ENCODE measurements at regions not wholly inside any gene's neighbourhood (a gene's known extent, or its start where the extent isn't known, plus 50 kb on each side); places are given as distances from the start of the nearest gene placed in this dataset.

GRCh38 chr5:93087326-93087725 lies 493.7 kb downstream of the NR2F1-AS1 start:
- no peak overlapping the region for H3K4me2 ChIP-seq (ENCODE audit: low read length)
- no peaks in the 10 kb centered on the region for H3K36me3 ChIP-seq (ENCODE audit: insufficient read depth, low read length)
- no peaks in the 10 kb centered on the region for H3K27me3 ChIP-seq (ENCODE audit: insufficient read depth, low read length)
- no peaks in the 10 kb centered on the region for H3K79me2 ChIP-seq (ENCODE audit: insufficient read depth, low read length)
- no peaks in the 10 kb centered on the region for H4K20me1 ChIP-seq (ENCODE audit: insufficient read depth, low read length)
- H3F3A ChIP-seq (ENCODE audit: insufficient read depth, low read length), result no peaks in the 10 kb centered on the region
- no peaks in the 10 kb centered on the region for H3K4me1 ChIP-seq (ENCODE audit: insufficient read depth, low read length, severe bottlenecking)
- H3K27ac ChIP-seq (ENCODE audit: low read depth, low read length, poor library complexity, severe bottlenecking), result no peak overlapping the region
- H3K4me3 ChIP-seq (ENCODE audit: low read depth, low read length, poor library complexity, severe bottlenecking), result no peak overlapping the region
- no peak overlapping the region for H3K9ac ChIP-seq (ENCODE audit: low read length)
- H2AFZ ChIP-seq (ENCODE audit: low read length), result no peak overlapping the region
- no peaks in the 10 kb centered on the region for H3K9me2 ChIP-seq (ENCODE audit: low read depth, low read length)
- no peak for TF ChIP-seq CTCF (IDR thresholded peaks at IDR 0.05; ENCODE audit: low read length)
- no peak for TF ChIP-seq EZH2 (IDR thresholded peaks at IDR 0.05; ENCODE audit: borderline replicate concordance, low read length)
- H3K9me3 ChIP-seq (ENCODE audit: low read length), result no peaks in the 10 kb centered on the region

- no peaks in the 10 kb centered on the region for H3F3A ChIP-seq (ENCODE audit: insufficient read depth, low read length)
- no peaks in the 10 kb centered on the region for H3K79me2 ChIP-seq (ENCODE audit: insufficient read depth, low read length)
- H3K27me3 ChIP-seq (ENCODE audit: insufficient read depth, low read length), result no peaks in the 10 kb centered on the region
- H3K9ac ChIP-seq (ENCODE audit: low read length), result no peak overlapping the region
- no peak overlapping the region for H3K4me3 ChIP-seq (ENCODE audit: low read depth, low read length, poor library complexity, severe bottlenecking)
- H3K4me1 ChIP-seq (ENCODE audit: insufficient read depth, low read length, severe bottlenecking), result no peaks in the 10 kb centered on the region
- H3K36me3 ChIP-seq (ENCODE audit: insufficient read depth, low read length), result no peaks in the 10 kb centered on the region
- no peak overlapping the region for H2AFZ ChIP-seq (ENCODE audit: low read length)
- no peak for TF ChIP-seq EZH2 (IDR thresholded peaks at IDR 0.05; ENCODE audit: borderline replicate concordance, low read length)
- TF ChIP-seq CTCF (IDR thresholded peaks at IDR 0.05; ENCODE audit: low read length), result no peak
- no peaks in the 10 kb centered on the region for H3K9me2 ChIP-seq (ENCODE audit: low read depth, low read length)
- no peaks in the 10 kb centered on the region for H3K9me3 ChIP-seq (ENCODE audit: low read length)
- H4K20me1 ChIP-seq (ENCODE audit: insufficient read depth, low read length), result no peaks in the 10 kb centered on the region
- no peak overlapping the region for H3K4me2 ChIP-seq (ENCODE audit: low read length)
- no peak overlapping the region for H3K27ac ChIP-seq (ENCODE audit: low read depth, low read length, poor library complexity, severe bottlenecking)
Measured at GRCh38 chr5:93082981-93083380, 498.0 kb downstream of the NR2F1-AS1 start.

GRCh38 chr5:93079046-93079445 lies 502.0 kb downstream of the NR2F1-AS1 start:
- no peak overlapping the region for H3K4me2 ChIP-seq (ENCODE audit: low read length)
- H3K4me1 ChIP-seq (ENCODE audit: insufficient read depth, low read length, severe bottlenecking), result no peaks in the 10 kb centered on the region
- no peaks in the 10 kb centered on the region for H3K27me3 ChIP-seq (ENCODE audit: insufficient read depth, low read length)
- no peaks in the 10 kb centered on the region for H3K9me2 ChIP-seq (ENCODE audit: low read depth, low read length)
- no peak for TF ChIP-seq EZH2 (IDR thresholded peaks at IDR 0.05; ENCODE audit: borderline replicate concordance, low read length)
- TF ChIP-seq CTCF (IDR thresholded peaks at IDR 0.05; ENCODE audit: low read length), result no peak
- H3F3A ChIP-seq (ENCODE audit: insufficient read depth, low read length), result no peaks in the 10 kb centered on the region
- H3K9ac ChIP-seq (ENCODE audit: low read length), result no peak overlapping the region
- no peak overlapping the region for H3K4me3 ChIP-seq (ENCODE audit: low read depth, low read length, poor library complexity, severe bottlenecking)
- no peaks in the 10 kb centered on the region for H3K9me3 ChIP-seq (ENCODE audit: low read length)
- no peaks in the 10 kb centered on the region for H4K20me1 ChIP-seq (ENCODE audit: insufficient read depth, low read length)
- H2AFZ ChIP-seq (ENCODE audit: low read length), result no peak overlapping the region
- no peaks in the 10 kb centered on the region for H3K79me2 ChIP-seq (ENCODE audit: insufficient read depth, low read length)
- H3K36me3 ChIP-seq (ENCODE audit: insufficient read depth, low read length), result no peaks in the 10 kb centered on the region
- H3K27ac ChIP-seq (ENCODE audit: low read depth, low read length, poor library complexity, severe bottlenecking), result no peak overlapping the region

All from OCI-LY1 (cell line).